Activated CD8-positive, alpha-beta T cell treated with anti-CD3 and anti-CD28 coated beads, Interleukin-2, amount 10 ng/mL, durations not matched to agents 7 days and 5 days (primary cell): ENCODE measurements at regions not wholly inside any gene's neighbourhood (a gene's known extent, or its start where the extent isn't known, plus 50 kb on each side); places are given as distances from the start of the nearest gene placed in this dataset.

Experiments
- ATAC-seq: fragments of 150-1000 bp; cut with Tn5 transposase; one replicate; pipeline ENCODE4 v1.10.0; 2021; ENCODE audit warnings: moderate library complexity
- CTCF ChIA-PET: fragments of 350-600 bp; sonication (Branson Sonifier 250); formaldehyde crosslinking; loops from one replicate; lab custom pipeline; 2021; ENCODE audit warnings: antibody characterized with exemption; lab: Charles Lee
- POLR2A ChIA-PET: fragments of 350-600 bp; sonication (Branson Sonifier 250); formaldehyde crosslinking; loops from one replicate; lab custom pipeline; 2021; ENCODE audit warnings: antibody characterized with exemption; lab: Charles Lee
- DNase-seq: peaks from one replicate; pipeline ENCODE4 v3.0.0-alpha.2; 2020
- H3K27ac Mint-ChIP-seq: one replicate; pipeline ENCODE4 v1.8.0; 2021; ENCODE audit warnings: mild to moderate bottlenecking, mixed read lengths
- H3K27me3 Mint-ChIP-seq: one replicate; pipeline ENCODE4 v1.8.0; 2021; ENCODE audit warnings: low read depth, mixed read lengths
- H3K36me3 Mint-ChIP-seq: one replicate; pipeline ENCODE4 v1.8.0; 2021; ENCODE audit warnings: low read depth, mixed read lengths
- H3K4me1 Mint-ChIP-seq: one replicate; pipeline ENCODE4 v1.8.0; 2021; ENCODE audit warnings: low read depth, mixed read lengths
- H3K4me3 Mint-ChIP-seq: one replicate; pipeline ENCODE4 v1.8.0; 2021; ENCODE audit warnings: mild to moderate bottlenecking, mixed read lengths
- H3K9me3 Mint-ChIP-seq: one replicate; pipeline ENCODE4 v1.8.0; 2022; ENCODE audit warnings: mixed read lengths; ENCODE audit not compliant: insufficient read depth

DNA sequence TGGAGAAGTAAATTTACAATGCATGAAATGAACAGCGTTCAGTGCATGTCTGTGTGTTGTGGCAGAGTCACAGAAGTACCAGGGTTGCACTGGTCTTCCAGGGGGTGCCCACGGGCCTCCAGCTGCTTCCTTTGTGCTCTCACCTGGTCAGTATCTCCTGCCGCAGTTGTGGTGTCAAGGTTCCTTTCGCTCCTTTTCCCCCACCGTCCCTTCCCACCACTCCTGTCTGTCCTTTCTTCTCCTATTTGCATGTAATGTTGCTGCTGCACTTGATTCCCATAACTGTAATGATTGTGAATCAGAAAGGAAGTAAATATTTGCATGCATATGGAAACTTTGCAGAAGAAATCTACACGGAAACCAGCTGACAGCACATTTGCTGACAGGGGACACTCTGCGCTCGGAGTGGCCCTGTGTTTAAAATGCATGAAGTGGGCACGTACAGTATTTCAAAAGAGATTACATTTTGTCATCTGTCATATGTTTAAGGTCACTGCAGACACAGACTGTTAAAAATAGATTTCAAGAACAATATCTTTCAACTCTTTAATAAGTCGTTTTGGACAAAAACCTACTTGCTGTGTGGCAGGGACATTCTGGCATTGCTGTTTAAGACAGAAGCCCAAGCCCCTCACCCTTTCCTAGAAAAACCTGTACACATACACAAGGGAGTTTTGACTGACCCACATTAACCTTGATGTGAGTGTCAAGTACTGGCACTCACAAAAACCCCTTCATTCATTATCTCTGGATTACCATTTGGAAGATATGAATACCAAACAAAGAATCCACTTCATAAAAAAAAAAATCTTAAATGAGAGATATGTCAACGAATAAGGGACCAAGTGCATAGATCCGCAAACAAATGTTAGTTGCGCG lies 336.7 kb upstream of the KLF6 start:
- H3K36me3 Mint-ChIP-seq, result peaks cover 23% of the 10 kb centered on the region
- H3K4me3 Mint-ChIP-seq, result no peak overlapping the region
- DNase-seq (no peak), ATAC-seq (no peak)
- peaks cover 37% of the 10 kb centered on the region for H3K4me1 Mint-ChIP-seq
- H3K27me3 Mint-ChIP-seq, result peaks cover 2% of the 10 kb centered on the region
- H3K9me3 Mint-ChIP-seq, result peaks cover 19% of the 10 kb centered on the region
- ChIA-PET CTCF (no interaction called here), POLR2A (no interaction called here)
- no peak overlapping the region for H3K27ac Mint-ChIP-seq

DNA sequence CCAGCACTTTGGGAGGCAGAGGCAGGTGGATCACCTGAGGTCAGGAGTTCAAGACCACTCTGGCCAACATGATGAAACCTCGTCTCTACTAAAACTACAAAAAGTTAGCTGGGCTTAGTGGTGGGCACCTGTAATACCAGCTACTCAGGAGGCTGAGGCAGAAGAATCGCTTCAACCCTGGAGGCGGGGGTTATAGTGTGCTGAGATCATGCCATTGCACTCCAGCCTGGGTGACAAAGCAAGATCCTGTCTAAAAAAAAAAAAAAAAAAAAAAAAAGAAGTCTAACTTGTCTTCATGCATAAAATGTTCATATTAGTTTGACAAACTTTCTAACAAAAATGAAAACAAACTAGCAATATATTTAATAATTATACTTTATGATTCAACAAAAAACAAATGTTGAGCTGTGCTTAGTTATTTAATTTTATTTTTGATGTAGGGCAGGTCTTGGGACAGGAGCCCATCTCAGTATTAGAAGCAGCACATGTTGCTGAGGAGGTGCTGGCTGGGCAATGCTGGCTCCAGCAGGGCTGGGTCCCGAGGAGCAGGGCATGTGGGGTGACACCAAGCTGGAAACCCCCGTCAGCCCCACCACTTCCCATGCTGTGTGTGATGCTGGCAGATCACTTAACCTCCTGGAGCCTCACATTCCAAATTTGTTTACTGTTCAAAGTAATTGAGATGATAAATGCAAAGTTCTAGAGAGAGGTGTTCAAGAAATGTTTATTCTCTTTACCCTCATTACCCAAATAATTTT lies 335.3 kb upstream of the KLF6 start:
- peak; percentile 57 for ATAC-seq
- ChIA-PET POLR2A (interaction anchor here (0.7 kb wide), 1 partner anchor 18 kb away, joined by 3 read pairs; no protein-coding TSS in a partner anchor), CTCF (interaction anchor here (0.9 kb wide), 1 partner anchor 336 kb away, joined by 3 read pairs; the partner anchor contains the start of gene KLF6)
- Mint-ChIP-seq H3K9me3 (peaks cover 18% of the 10 kb centered on the region), H3K36me3 (peaks cover 17% of the 10 kb centered on the region), H3K4me1 (peaks cover 29% of the 10 kb centered on the region), H3K4me3 (no peak overlapping the region), H3K27me3 (peaks cover 2% of the 10 kb centered on the region), H3K27ac (no peak overlapping the region)
- DNase-seq, result no peak

DNA sequence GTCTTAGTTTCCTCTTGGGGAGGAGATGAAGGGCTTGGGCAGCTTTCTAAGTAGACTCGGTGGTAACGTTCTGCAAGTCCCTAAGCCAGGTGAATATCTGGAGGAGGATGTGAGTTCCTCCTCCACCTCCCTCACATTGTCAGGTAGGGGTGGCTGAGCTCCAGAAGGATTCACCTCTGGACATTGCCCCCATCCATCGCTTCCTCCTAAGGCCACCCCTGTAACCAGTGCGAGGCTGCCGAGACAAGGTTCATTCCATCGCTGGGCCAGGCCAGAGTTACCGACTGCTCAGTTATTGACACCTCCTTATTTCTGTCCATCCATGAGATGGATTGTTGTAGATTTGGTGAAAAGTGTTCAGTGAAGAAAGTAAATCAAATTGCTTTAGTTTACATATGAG lies 334.1 kb upstream of the KLF6 start:
- DNase-seq, result no peak
- POLR2A ChIA-PET, result no interaction called here
- peaks cover 24% of the 10 kb centered on the region for H3K4me1 Mint-ChIP-seq

DNA sequence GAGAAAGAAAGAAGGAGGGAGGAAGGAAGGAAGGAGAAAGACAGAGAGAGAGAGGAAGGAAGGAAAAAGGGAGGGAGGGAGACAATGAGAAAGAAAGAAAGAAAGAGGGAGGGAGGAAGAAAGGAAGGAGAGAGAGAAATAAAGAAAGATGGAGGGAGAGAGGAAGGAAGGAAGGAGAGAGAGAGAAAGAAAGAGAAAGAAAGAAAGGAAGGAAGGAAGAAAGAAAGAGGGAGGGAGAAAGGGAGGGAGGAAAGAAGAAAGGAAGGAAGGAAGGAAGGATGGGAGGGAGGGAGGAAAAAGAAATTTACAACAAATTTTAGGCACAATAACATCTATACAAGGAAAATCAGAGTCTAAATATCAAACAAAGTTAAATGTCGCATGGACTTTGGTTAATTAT lies 332.6 kb upstream of the KLF6 start:
- Mint-ChIP-seq H3K9me3 (peaks cover 19% of the 10 kb centered on the region), H3K36me3 (peaks cover 17% of the 10 kb centered on the region), H3K27ac (no peak overlapping the region), H3K4me1 (peaks cover 24% of the 10 kb centered on the region), H3K27me3 (peaks cover 4% of the 10 kb centered on the region), H3K4me3 (no peak overlapping the region)
- no peak for DNase-seq
- ChIA-PET CTCF (interaction anchor here (0.6 to 1.2 kb wide), 2 partner anchors 11 to 110 kb away, joined by 3 read pairs; no protein-coding TSS in a partner anchor), POLR2A (no interaction called here)
- no peak for ATAC-seq

More for the DNA sequence above, 334.1 kb upstream of the KLF6 start:
- Mint-ChIP-seq H3K4me3 (no peak overlapping the region), H3K27ac (no peak overlapping the region), H3K36me3 (peaks cover 15% of the 10 kb centered on the region), H3K9me3 (peaks cover 19% of the 10 kb centered on the region), H3K27me3 (peaks cover 2% of the 10 kb centered on the region)
- no peak for ATAC-seq
- CTCF ChIA-PET, result interaction anchor here (1.2 kb wide), 1 partner anchor 9 kb away, joined by 3 read pairs; no protein-coding TSS in a partner anchor

DNA sequence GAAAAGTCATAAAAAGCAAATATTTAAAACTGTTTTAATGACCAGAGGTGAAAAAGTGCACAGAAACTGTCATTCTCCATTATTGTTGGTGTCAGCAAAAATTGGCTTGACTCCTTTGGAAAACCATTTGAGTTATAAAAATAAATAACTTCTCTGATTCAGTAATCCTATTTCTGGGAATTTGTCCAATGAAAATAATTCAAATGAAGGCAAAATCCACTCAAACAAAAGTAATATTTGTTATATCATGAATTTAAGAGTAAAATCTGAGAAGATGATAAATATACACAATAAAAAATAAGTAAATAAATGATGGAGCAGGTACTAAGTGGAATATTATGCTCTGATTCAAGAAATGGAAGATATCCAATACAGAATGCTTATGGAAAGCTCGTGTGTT lies 326.6 kb upstream of the KLF6 start:
- CTCF ChIA-PET, result no interaction called here
- no peak overlapping the region for H3K4me3 Mint-ChIP-seq
- H3K9me3 Mint-ChIP-seq, result peaks cover 19% of the 10 kb centered on the region
- H3K36me3 Mint-ChIP-seq, result peaks cover 17% of the 10 kb centered on the region
- peaks cover 6% of the 10 kb centered on the region for H3K27me3 Mint-ChIP-seq
- ATAC-seq (no peak), DNase-seq (no peak)
- POLR2A ChIA-PET, result interaction anchor here (0.7 kb wide), 1 partner anchor 89 kb away, joined by 5 read pairs; no protein-coding TSS in a partner anchor
- H3K4me1 Mint-ChIP-seq, result peaks cover 11% of the 10 kb centered on the region
- H3K27ac Mint-ChIP-seq, result no peak overlapping the region

DNA sequence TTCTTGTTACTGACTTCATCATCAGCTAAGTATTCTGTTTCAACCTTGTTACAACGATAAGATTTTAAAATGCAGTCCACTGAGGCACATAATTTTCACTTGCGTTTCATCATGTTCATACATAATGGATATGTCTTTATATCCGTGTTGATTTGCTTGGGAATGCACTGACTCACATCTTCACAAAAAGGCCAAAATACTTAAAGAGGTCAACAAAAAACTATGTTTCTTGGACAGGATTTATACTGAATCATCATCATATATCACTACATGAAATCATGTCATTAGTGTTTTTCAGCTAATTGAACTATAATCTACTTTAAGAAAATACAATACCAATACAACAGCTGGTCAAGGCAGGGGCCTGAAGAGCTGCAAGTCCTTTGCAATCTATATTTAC lies 324.5 kb upstream of the KLF6 start:
- peaks cover 3% of the 10 kb centered on the region for H3K4me1 Mint-ChIP-seq
- no peak overlapping the region for H3K27ac Mint-ChIP-seq
- peaks cover 6% of the 10 kb centered on the region for H3K27me3 Mint-ChIP-seq
- DNase-seq, result no peak
- H3K9me3 Mint-ChIP-seq, result peaks cover 12% of the 10 kb centered on the region
- H3K4me3 Mint-ChIP-seq, result no peak overlapping the region
- ChIA-PET POLR2A (no interaction called here), CTCF (no interaction called here)
- ATAC-seq, result no peak
- H3K36me3 Mint-ChIP-seq, result peaks cover 2% of the 10 kb centered on the region

DNA sequence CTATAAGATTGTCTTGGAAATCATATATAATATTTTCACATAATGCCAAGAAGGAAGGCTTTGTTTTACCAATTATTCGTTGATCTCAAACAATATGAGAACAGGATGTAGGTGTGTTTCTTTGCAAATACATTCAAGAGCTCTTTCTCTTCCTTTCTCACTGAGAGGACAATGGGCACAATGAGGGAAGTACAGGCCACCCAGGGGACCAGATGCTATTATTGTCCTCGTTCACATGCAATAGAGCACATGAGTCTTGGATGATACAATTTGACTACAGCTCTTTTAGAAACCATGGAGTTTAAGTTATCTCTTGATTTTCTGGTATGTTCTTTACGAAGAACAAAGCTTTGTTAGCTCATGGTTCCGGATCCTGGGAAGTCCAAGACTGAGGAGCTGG lies 323.7 kb upstream of the KLF6 start:
- Mint-ChIP-seq H3K9me3 (peaks cover 9% of the 10 kb centered on the region), H3K27ac (no peak overlapping the region), H3K36me3 (peaks cover under 1% of the 10 kb centered on the region), H3K4me3 (no peak overlapping the region), H3K4me1 (peaks cover 3% of the 10 kb centered on the region), H3K27me3 (peaks cover 4% of the 10 kb centered on the region)
- POLR2A ChIA-PET, result no interaction called here
- CTCF ChIA-PET, result interaction anchor here (1.7 kb wide), 1 partner anchor 34 kb away, joined by 5 read pairs; no protein-coding TSS in a partner anchor
- DNase-seq (no peak), ATAC-seq (no peak)

DNA sequence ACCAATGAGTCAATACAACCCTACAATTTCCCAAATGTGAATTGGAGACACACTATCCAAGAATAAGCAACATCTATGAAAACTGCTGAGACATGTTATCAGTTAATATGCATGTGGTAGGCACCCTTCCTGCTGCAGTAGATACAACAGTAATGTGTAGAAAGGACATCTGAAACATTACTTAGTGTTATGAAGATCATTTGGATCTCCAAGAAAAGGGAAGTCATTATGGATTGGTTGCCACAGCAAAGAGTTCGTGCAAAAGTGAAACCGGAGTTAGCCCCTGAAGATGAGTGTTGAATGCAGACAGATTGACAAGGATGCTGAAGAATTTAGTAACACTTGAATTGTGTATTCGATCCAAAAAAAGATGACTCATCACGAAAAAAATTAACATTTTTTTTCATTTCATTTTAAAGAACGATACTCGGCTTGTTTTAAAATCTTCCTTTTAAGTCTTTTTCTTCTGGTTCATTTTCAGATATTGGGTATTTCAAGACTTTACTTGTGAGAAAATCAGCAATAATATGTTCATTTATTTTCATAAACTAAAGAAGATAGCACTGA lies 322.4 kb upstream of the KLF6 start:
- ChIA-PET CTCF (interaction anchor here (0.7 to 1.7 kb wide), 3 partner anchors 32 to 910 kb away, joined by 3 to 5 read pairs (median 4); no protein-coding TSS in a partner anchor), POLR2A (no interaction called here)
- H3K36me3 Mint-ChIP-seq, result peaks cover 5% of the 10 kb centered on the region
- H3K4me3 Mint-ChIP-seq, result no peak overlapping the region
- peaks cover 14% of the 10 kb centered on the region for H3K9me3 Mint-ChIP-seq
- no peak overlapping the region for H3K27ac Mint-ChIP-seq
- peaks cover 7% of the 10 kb centered on the region for H3K27me3 Mint-ChIP-seq
- ATAC-seq (no peak), DNase-seq (no peak)
- H3K4me1 Mint-ChIP-seq, result peaks cover 10% of the 10 kb centered on the region

DNA sequence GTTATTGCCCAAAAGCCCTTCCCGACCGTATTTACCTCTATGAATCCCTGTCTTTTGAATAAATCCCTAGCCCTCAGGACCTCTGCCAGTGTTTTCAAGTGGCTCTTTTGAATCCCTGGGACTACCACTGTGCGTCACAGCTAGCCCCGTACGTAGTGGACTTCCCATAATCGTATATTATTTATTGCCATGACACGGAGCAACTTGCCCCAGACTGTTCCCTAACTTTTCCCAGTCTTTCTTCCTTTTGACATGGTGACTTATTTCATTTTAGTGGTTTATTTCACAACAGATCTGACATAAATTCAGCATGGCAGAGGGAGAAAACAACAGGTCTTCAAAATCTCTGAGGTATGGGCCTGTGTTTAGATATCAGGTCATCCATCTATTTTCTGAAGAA lies 318.6 kb upstream of the KLF6 start:
- ChIA-PET CTCF (no interaction called here), POLR2A (no interaction called here)
- peaks cover 5% of the 10 kb centered on the region for H3K36me3 Mint-ChIP-seq
- ATAC-seq (no peak), DNase-seq (no peak)
- H3K4me3 Mint-ChIP-seq, result no peak overlapping the region
- no peak overlapping the region for H3K27ac Mint-ChIP-seq
- peaks cover 10% of the 10 kb centered on the region for H3K27me3 Mint-ChIP-seq
- peaks cover 26% of the 10 kb centered on the region for H3K4me1 Mint-ChIP-seq
- peaks cover 14% of the 10 kb centered on the region for H3K9me3 Mint-ChIP-seq

DNA sequence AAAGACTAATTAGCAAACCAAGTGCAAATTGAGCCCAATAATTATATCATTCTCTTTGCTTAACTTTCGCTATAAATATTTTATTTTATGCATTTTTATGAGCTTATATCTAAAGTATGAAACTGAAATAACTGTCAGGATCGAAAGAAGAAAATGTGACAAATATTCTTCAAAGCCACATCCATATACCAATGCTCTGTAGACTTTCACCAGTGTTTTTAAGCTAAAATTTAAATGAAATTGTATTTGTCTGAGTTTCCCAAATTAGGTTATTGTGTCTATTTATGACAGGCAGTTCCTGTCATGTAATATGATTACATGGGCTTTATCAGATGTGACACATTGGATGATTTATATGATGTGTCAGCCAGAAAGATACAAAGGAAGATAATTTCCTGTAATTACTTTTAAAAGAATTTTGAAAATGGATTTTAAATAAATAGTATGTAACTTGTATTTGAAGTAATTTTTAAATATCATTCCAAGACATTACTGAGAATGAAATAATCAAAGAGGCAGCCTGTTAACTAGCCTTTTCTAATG lies 317.9 kb upstream of the KLF6 start:
- ATAC-seq (no peak), DNase-seq (no peak)
- Mint-ChIP-seq H3K27ac (no peak overlapping the region), H3K36me3 (peaks cover 5% of the 10 kb centered on the region), H3K27me3 (peaks cover 9% of the 10 kb centered on the region), H3K9me3 (peaks cover 14% of the 10 kb centered on the region), H3K4me3 (no peak overlapping the region), H3K4me1 (peaks cover 26% of the 10 kb centered on the region)
- ChIA-PET POLR2A (interaction anchor here (0.5 kb wide), 1 partner anchor 17 kb away, joined by 3 read pairs; no protein-coding TSS in a partner anchor), CTCF (no interaction called here)

DNA sequence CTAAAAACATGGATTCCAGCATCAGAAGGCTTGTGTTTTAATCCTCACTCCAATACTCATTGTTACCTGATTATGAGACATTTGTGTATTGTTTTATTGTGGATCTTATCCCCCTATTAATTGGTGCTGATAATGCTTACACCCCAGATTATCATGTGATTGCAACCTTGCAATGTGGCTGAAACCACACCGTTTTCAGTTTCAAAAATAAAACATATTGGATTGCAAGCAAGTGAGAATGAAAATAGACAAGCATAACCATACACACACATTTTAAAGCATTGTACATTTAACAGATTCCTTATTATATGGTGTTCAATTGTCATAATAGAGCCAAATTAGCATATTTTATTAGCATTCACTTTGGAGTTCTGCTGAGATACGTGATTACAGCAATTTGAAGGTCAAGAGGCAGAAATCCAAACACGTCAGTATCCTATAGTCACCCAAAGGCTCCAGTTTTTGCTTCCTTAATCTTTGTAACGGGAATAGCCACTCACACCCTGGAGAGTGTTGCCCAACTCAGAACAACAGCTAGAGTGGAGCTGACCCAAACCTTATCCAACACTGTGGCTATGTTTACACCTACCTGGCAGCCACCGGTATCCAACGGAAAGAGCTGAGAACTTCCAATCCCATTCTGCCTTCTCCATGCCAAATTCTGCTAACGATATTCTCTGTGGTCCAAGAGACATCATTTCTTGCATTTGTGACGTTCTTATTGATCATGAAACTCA lies 317.1 kb upstream of the KLF6 start:
- peaks cover 14% of the 10 kb centered on the region for H3K9me3 Mint-ChIP-seq
- no peak for ATAC-seq
- ChIA-PET CTCF (no interaction called here), POLR2A (interaction anchor here (0.5 kb wide), 1 partner anchor 18 kb away, joined by 3 read pairs; no protein-coding TSS in a partner anchor)
- H3K36me3 Mint-ChIP-seq, result peaks cover 5% of the 10 kb centered on the region
- no peak for DNase-seq
- peaks cover 23% of the 10 kb centered on the region for H3K4me1 Mint-ChIP-seq
- H3K27me3 Mint-ChIP-seq, result peaks cover 9% of the 10 kb centered on the region
- no peak overlapping the region for H3K4me3 Mint-ChIP-seq
- H3K27ac Mint-ChIP-seq, result no peak overlapping the region
